ENCODE measurements at regions not wholly inside any gene's neighbourhood (a gene's known extent, or its start where the extent isn't known, plus 50 kb on each side); places are given as distances from the start of the nearest gene placed in this dataset.

GRCh38 chr7:91656541-91657482 lies 223.7 kb downstream of the MTERF1 start:
- no peak overlapping the region for H3K4me3 ChIP-seq (ENCODE audit: low read length in 2 of 2)
- no peak overlapping the region for H3K23ac ChIP-seq (ENCODE audit: low read depth, low read length, poor library complexity)
- no peak overlapping the region for H2BK15ac ChIP-seq (ENCODE audit: low read length)
- H3K14ac ChIP-seq (ENCODE audit: low read length), result no peak overlapping the region
- no peaks in the 10 kb centered on the region for H3K27me3 ChIP-seq (ENCODE audit: control insufficient read depth in 3 of 3, insufficient read depth in 3 of 3, low read depth in 1 of 3, low read length in 3 of 3)
- no peaks in the 10 kb centered on the region for H3K9me3 ChIP-seq (replicated peaks in 1 of 2; ENCODE audit: control insufficient read depth in 2 of 2, insufficient read depth in 1 of 2, low read depth in 1 of 2, low read length in 2 of 2)
- no peaks in the 10 kb centered on the region for H3K36me3 ChIP-seq (replicated peaks in 1 of 2; ENCODE audit: control insufficient read depth in 2 of 2, insufficient read depth in 2 of 2, low read length in 2 of 2)
- no peak overlapping the region for H3K27ac ChIP-seq (replicated peaks; ENCODE audit: low read length)
- H2AFZ ChIP-seq (ENCODE audit: low read length), result no peak overlapping the region
- no CpG with 5 or more reads among the region's 9 CpGs for WGBS, 2 donors (ENCODE audit: extremely low coverage in 2 of 2, insufficient read length in 2 of 2, insufficient replicate concordance in 1 of 2)
- H3K18ac ChIP-seq (ENCODE audit: low read length), result peak overlapping the region; percentile 16
- peaks cover 3 to 9% of the 10 kb centered on the region in 2 donors for H3K4me1 ChIP-seq (ENCODE audit: control insufficient read depth in 2 of 2, insufficient read depth in 1 of 2, low read depth in 1 of 2, low read length in 2 of 2)
- H4K91ac ChIP-seq (ENCODE audit: low read depth, low read length, poor library complexity), result no peak overlapping the region
- DNase-seq (ENCODE audit: low spot score), result no peak
- no peak overlapping the region for H3K4ac ChIP-seq (ENCODE audit: low read length)
- H2AK5ac ChIP-seq (ENCODE audit: low read depth, low read length), result no peak overlapping the region
- H3K9ac ChIP-seq (ENCODE audit: low read depth, low read length, poor library complexity), result no peak overlapping the region
- H2BK12ac ChIP-seq (ENCODE audit: low read length), result no peak overlapping the region
- no peak overlapping the region for H3K4me2 ChIP-seq (ENCODE audit: insufficient read depth, low read length, poor library complexity, severe bottlenecking)
- H2BK5ac ChIP-seq (ENCODE audit: low read length), result no peak overlapping the region
- H2BK120ac ChIP-seq (ENCODE audit: low read depth, low read length), result no peak overlapping the region
- H3K79me1 ChIP-seq (ENCODE audit: low read depth, low read length), result no peaks in the 10 kb centered on the region
- no peak overlapping the region for H4K8ac ChIP-seq (ENCODE audit: low read depth, low read length)

- H3K18ac ChIP-seq (ENCODE audit: low read length), result no peak overlapping the region
- DNase-seq (ENCODE audit: low spot score), result no peak
- H3K4ac ChIP-seq (ENCODE audit: low read length), result no peak overlapping the region
- no peak overlapping the region for H2AK5ac ChIP-seq (ENCODE audit: low read depth, low read length)
- H2AFZ ChIP-seq (ENCODE audit: low read length), result no peak overlapping the region
- peaks cover 3 to 7% of the 10 kb centered on the region in 2 donors for H3K4me1 ChIP-seq (ENCODE audit: control insufficient read depth in 2 of 2, insufficient read depth in 1 of 2, low read depth in 1 of 2, low read length in 2 of 2)
- no peaks in the 10 kb centered on the region for H3K79me1 ChIP-seq (ENCODE audit: low read depth, low read length)
- no peak overlapping the region for H3K27ac ChIP-seq (replicated peaks; ENCODE audit: low read length)
- H4K8ac ChIP-seq (ENCODE audit: low read depth, low read length), result no peak overlapping the region
- H3K27me3 ChIP-seq (ENCODE audit: control insufficient read depth in 3 of 3, insufficient read depth in 3 of 3, low read depth in 1 of 3, low read length in 3 of 3), result no peaks in the 10 kb centered on the region
- no peak overlapping the region for H2BK5ac ChIP-seq (ENCODE audit: low read length)
- no CpG with 5 or more reads among the region's 3 CpGs for WGBS, 2 donors (ENCODE audit: extremely low coverage in 2 of 2, insufficient read length in 2 of 2, insufficient replicate concordance in 1 of 2)
- H2BK12ac ChIP-seq (ENCODE audit: low read length), result no peak overlapping the region
- H2BK120ac ChIP-seq (ENCODE audit: low read depth, low read length), result no peak overlapping the region
- no peak overlapping the region for H3K14ac ChIP-seq (ENCODE audit: low read length)
- no peak overlapping the region for H3K4me3 ChIP-seq (ENCODE audit: low read length in 2 of 2)
- H3K36me3 ChIP-seq (replicated peaks in 1 of 2; ENCODE audit: control insufficient read depth in 2 of 2, insufficient read depth in 2 of 2, low read length in 2 of 2), result no peaks in the 10 kb centered on the region
- no peak overlapping the region for H3K4me2 ChIP-seq (ENCODE audit: insufficient read depth, low read length, poor library complexity, severe bottlenecking)
- H3K9me3 ChIP-seq (replicated peaks in 1 of 2; ENCODE audit: control insufficient read depth in 2 of 2, insufficient read depth in 1 of 2, low read depth in 1 of 2, low read length in 2 of 2), result no peaks in the 10 kb centered on the region
- H2BK15ac ChIP-seq (ENCODE audit: low read length), result no peak overlapping the region
- H3K23ac ChIP-seq (ENCODE audit: low read depth, low read length, poor library complexity), result no peak overlapping the region
- no peak overlapping the region for H4K91ac ChIP-seq (ENCODE audit: low read depth, low read length, poor library complexity)
- H3K9ac ChIP-seq (ENCODE audit: low read depth, low read length, poor library complexity), result no peak overlapping the region
Measured at GRCh38 chr7:91657483-91658071, 222.9 kb downstream of the MTERF1 start.

- Histone ChIP-seq H3K4ac (ENCODE audit: low read length) (no peak overlapping the region), H3K18ac (ENCODE audit: low read length) (no peak overlapping the region), H3K9ac (ENCODE audit: low read depth, low read length, poor library complexity) (no peak overlapping the region), H4K8ac (ENCODE audit: low read depth, low read length) (no peak overlapping the region), H2BK15ac (ENCODE audit: low read length) (no peak overlapping the region), H3K4me1 (ENCODE audit: control insufficient read depth in 2 of 2, insufficient read depth in 1 of 2, low read depth in 1 of 2, low read length in 2 of 2) (peaks cover 3 to 4% of the 10 kb centered on the region in 2 donors), H2AK5ac (ENCODE audit: low read depth, low read length) (no peak overlapping the region), H2BK12ac (ENCODE audit: low read length) (no peak overlapping the region), H3K27me3 (ENCODE audit: control insufficient read depth in 3 of 3, insufficient read depth in 3 of 3, low read depth in 1 of 3, low read length in 3 of 3) (no peaks in the 10 kb centered on the region), H3K9me3 (replicated peaks in 1 of 2; ENCODE audit: control insufficient read depth in 2 of 2, insufficient read depth in 1 of 2, low read depth in 1 of 2, low read length in 2 of 2) (no peaks in the 10 kb centered on the region), H3K4me2 (ENCODE audit: insufficient read depth, low read length, poor library complexity, severe bottlenecking) (no peak overlapping the region), H3K79me1 (ENCODE audit: low read depth, low read length) (no peaks in the 10 kb centered on the region), H3K14ac (ENCODE audit: low read length) (no peak overlapping the region), H3K27ac (replicated peaks; ENCODE audit: low read length) (no peak overlapping the region), H3K4me3 (ENCODE audit: low read length in 2 of 2) (no peak overlapping the region), H3K23ac (ENCODE audit: low read depth, low read length, poor library complexity) (no peak overlapping the region), H3K36me3 (replicated peaks in 1 of 2; ENCODE audit: control insufficient read depth in 2 of 2, insufficient read depth in 2 of 2, low read length in 2 of 2) (no peaks in the 10 kb centered on the region), H2BK5ac (ENCODE audit: low read length) (no peak overlapping the region), H2AFZ (ENCODE audit: low read length) (no peak overlapping the region), H4K91ac (ENCODE audit: low read depth, low read length, poor library complexity) (no peak overlapping the region), H2BK120ac (ENCODE audit: low read depth, low read length) (no peak overlapping the region)
- WGBS, 2 donors (ENCODE audit: extremely low coverage in 2 of 2, insufficient read length in 2 of 2, insufficient replicate concordance in 1 of 2), result no CpG with 5 or more reads among the region's 5 CpGs
- DNase-seq (ENCODE audit: low spot score), result no peak
Measured at GRCh38 chr7:91659096-91659495, 221.4 kb downstream of the MTERF1 start.

- H3K36me3 ChIP-seq (replicated peaks in 1 of 2; ENCODE audit: control insufficient read depth in 2 of 2, insufficient read depth in 2 of 2, low read length in 2 of 2), result no peaks in the 10 kb centered on the region
- H2BK12ac ChIP-seq (ENCODE audit: low read length), result no peak overlapping the region
- no peaks in the 10 kb centered on the region for H3K79me1 ChIP-seq (ENCODE audit: low read depth, low read length)
- no peak overlapping the region for H2BK120ac ChIP-seq (ENCODE audit: low read depth, low read length)
- H2AK5ac ChIP-seq (ENCODE audit: low read depth, low read length), result no peak overlapping the region
- no peak overlapping the region for H3K14ac ChIP-seq (ENCODE audit: low read length)
- peaks cover 3 to 4% of the 10 kb centered on the region in 2 donors for H3K4me1 ChIP-seq (ENCODE audit: control insufficient read depth in 2 of 2, insufficient read depth in 1 of 2, low read depth in 1 of 2, low read length in 2 of 2)
- no peak overlapping the region for H2BK15ac ChIP-seq (ENCODE audit: low read length)
- no peak overlapping the region for H2BK5ac ChIP-seq (ENCODE audit: low read length)
- H3K4me2 ChIP-seq (ENCODE audit: insufficient read depth, low read length, poor library complexity, severe bottlenecking), result no peak overlapping the region
- no peak overlapping the region for H3K18ac ChIP-seq (ENCODE audit: low read length)
- H3K4ac ChIP-seq (ENCODE audit: low read length), result no peak overlapping the region
- H3K9ac ChIP-seq (ENCODE audit: low read depth, low read length, poor library complexity), result no peak overlapping the region
- H4K91ac ChIP-seq (ENCODE audit: low read depth, low read length, poor library complexity), result no peak overlapping the region
- H2AFZ ChIP-seq (ENCODE audit: low read length), result no peak overlapping the region
- no peak overlapping the region for H3K4me3 ChIP-seq (ENCODE audit: low read length in 2 of 2)
- H3K9me3 ChIP-seq (replicated peaks in 1 of 2; ENCODE audit: control insufficient read depth in 2 of 2, insufficient read depth in 1 of 2, low read depth in 1 of 2, low read length in 2 of 2), result no peaks in the 10 kb centered on the region
- no peak overlapping the region for H4K8ac ChIP-seq (ENCODE audit: low read depth, low read length)
- no peak for DNase-seq (ENCODE audit: low spot score)
- H3K27me3 ChIP-seq (ENCODE audit: control insufficient read depth in 3 of 3, insufficient read depth in 3 of 3, low read depth in 1 of 3, low read length in 3 of 3), result no peaks in the 10 kb centered on the region
- no peak overlapping the region for H3K27ac ChIP-seq (replicated peaks; ENCODE audit: low read length)
- no peak overlapping the region for H3K23ac ChIP-seq (ENCODE audit: low read depth, low read length, poor library complexity)
Measured at GRCh38 chr7:91660734-91661356, 219.7 kb downstream of the MTERF1 start.
